ENCODE measurements at regions not wholly inside any gene's neighbourhood (a gene's known extent, or its start where the extent isn't known, plus 50 kb on each side); places are given as distances from the start of the nearest gene placed in this dataset.
"Not testable (repeated sequence)": the region's sequence is repeated elsewhere in the genome, so short reads cannot be mapped to it uniquely, and the experiment has no call there.

DNA sequence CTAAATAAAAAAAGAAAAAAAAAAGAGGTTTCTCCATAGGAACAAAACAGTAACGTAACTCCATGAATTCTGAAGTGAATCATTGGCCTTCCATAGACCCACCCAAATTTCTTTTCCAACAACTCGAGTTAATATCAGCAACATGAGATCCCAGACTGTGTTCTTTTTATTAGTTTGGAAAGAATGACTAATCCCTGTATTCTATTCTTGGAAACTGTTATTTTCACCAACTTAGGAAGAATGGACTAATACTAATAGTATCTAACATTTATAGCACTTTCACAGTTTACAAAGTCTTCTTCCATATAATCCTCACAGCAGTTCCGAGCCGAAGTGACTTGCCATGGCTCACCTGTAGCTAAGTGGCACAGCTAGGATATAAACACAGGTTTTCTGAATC, 72.7 kb upstream of the SLC4A7 start:
- no peak for DNase-seq (ENCODE audit: extremely low read depth, low read depth)

DNA sequence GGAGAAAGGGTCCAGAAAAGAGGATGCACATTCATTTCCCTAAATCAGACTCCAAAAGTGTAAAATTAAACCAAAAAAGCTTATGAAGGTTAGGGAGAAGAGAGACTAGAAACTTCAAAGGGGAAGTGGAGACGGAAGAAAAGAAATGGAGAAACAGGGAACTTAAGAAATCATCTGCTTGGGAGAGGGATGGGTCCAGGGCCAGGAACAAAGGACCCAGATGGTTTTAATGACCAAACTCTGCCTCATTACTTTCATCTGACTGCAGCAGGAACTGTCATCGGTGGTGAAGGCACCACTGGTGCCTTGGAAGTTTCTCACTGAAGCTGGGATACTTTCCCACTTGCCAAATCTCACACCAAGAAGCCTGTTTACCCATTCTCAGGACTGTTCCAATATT, 70.5 kb upstream of the SLC4A7 start:
- TF ChIP-seq, protein P1, sequence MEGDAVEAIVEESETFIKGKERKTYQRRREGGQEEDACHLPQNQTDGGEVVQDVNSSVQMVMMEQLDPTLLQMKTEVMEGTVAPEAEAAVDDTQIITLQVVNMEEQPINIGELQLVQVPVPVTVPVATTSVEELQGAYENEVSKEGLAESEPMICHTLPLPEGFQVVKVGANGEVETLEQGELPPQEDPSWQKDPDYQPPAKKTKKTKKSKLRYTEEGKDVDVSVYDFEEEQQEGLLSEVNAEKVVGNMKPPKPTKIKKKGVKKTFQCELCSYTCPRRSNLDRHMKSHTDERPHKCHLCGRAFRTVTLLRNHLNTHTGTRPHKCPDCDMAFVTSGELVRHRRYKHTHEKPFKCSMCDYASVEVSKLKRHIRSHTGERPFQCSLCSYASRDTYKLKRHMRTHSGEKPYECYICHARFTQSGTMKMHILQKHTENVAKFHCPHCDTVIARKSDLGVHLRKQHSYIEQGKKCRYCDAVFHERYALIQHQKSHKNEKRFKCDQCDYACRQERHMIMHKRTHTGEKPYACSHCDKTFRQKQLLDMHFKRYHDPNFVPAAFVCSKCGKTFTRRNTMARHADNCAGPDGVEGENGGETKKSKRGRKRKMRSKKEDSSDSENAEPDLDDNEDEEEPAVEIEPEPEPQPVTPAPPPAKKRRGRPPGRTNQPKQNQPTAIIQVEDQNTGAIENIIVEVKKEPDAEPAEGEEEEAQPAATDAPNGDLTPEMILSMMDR (IDR thresholded peaks at IDR 0.05; ENCODE audit: low read depth, low read length): no peak
- DNase-seq (ENCODE audit: extremely low read depth, low read depth): no peak

More for the DNA sequence above, 72.7 kb upstream of the SLC4A7 start:
- TF ChIP-seq, protein P1 (IDR thresholded peaks at IDR 0.05; ENCODE audit: low read depth, low read length): no peak

DNA sequence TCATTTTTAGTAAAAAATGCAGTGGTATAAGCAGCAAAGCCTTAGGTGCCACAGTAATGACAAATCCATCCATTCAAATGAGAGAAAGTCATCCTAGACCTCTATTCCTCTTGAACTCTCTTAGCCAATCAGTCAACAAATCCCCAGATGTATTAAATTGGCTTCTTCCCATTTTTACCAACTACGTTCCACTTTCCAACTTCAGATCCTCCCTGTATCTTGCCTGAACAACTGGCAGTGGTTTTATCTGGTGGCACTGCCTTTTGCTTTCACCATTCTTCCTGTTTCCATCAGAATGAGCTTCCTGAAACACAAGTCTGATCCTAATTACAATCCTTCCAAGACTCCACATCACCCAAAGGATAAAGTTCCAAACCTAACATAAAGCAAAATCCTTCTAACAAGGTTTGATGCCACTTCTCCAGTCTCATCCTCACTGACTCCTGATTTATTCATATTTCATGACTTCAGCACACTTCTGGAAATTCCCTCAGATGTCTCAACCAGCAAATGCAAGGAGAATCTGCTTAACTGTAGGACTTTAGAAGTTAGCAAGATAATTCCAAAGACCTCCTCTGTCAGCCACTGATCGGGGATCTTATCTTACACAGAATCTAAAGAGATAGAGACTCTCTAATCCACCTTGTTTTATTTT, 69.8 kb upstream of the SLC4A7 start:
- DNase-seq (ENCODE audit: extremely low read depth, low read depth): no peak

DNA sequence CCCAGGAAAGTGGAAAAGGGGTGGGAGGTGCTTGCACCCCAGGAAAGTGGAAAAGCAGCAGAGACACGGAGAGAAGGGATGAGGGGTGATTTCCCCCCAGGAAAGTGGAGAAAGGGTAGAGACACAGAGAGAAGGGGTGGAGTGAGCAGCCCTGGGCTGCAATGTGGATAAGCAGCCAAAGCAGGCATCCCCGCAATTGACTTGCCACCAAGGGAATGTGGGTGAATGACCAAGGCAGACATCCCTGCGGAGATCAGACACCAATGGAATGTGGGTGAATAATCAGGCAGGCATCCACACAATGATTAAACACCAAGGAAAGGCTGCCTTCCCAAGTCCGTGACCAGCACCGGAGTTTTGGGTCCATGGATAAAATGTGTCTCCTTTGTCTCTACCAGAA, 68.5 kb upstream of the SLC4A7 start:
- not testable (repeated sequence) for DNase-seq (ENCODE audit: extremely low read depth, low read depth)

More for the DNA sequence above, 69.8 kb upstream of the SLC4A7 start:
- TF ChIP-seq, protein P1 (IDR thresholded peaks at IDR 0.05; ENCODE audit: low read depth, low read length): no peak

DNA sequence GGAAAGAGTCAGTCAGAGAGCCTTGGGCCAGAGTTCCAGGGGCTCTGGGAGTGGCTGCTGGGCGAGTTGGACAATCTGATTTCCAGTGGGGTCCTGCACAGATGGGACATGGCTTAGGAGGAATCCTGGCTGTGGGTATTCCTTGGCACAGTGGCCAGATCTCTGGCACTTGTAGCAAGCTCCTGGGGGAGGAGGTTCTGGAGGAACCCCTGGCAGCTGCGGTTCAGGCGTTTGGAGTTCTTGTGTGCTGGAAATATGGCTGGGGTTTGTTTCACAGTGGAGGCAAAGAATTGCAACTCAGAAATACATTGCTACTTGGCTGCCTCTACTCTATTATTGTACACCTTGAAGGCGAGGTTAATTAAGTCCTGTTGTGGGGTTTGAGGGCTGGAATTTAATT, 67.2 kb upstream of the SLC4A7 start:
- not testable (repeated sequence) for DNase-seq (ENCODE audit: extremely low read depth, low read depth)

DNA sequence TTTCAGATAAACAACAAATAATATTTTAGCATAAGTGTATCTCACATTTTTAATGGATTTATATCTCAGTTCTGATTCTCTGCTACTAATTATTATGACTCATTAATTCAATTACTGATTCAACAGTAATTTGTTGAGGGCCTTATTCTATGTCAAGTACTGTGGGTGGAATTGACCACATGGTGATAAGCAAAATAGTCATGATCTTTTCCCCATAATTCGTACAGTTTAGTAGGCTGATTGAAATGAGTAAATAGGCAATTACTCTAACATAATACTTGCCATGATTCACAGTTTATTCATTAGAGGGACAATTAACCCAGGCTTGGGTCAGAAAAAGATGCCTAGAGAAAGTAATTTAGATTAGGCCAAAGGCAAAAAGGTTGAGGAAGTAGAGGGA, 60.9 kb upstream of the SLC4A7 start:
- DNase-seq (ENCODE audit: extremely low read depth, low read depth): no peak
- TF ChIP-seq, protein P1 (IDR thresholded peaks at IDR 0.05; ENCODE audit: low read depth, low read length): no peak

DNA sequence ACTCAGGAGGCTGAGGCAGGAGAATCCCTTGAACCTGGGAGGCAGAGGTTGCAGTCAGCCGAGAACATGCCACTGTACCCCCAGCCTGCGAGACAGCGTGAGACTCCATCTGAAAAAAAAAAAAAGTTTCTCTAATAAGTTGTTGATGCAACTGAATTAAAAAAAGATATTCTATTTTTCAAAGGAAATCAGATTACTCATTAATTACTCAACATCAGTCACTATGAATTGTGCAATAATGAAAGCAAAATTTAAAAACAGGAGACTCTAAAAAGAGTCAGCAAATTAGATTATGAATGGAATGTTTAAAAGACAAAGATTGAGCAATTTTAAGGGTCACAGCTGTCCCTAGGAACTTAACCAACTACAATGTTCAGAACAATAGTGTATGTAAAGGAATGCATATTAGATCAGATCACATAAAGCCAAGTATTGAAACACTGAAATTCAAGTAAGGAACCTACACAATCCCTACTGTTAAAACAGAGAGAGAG, 60.2 kb upstream of the SLC4A7 start:
- DNase-seq (ENCODE audit: extremely low read depth, low read depth): no peak

DNA sequence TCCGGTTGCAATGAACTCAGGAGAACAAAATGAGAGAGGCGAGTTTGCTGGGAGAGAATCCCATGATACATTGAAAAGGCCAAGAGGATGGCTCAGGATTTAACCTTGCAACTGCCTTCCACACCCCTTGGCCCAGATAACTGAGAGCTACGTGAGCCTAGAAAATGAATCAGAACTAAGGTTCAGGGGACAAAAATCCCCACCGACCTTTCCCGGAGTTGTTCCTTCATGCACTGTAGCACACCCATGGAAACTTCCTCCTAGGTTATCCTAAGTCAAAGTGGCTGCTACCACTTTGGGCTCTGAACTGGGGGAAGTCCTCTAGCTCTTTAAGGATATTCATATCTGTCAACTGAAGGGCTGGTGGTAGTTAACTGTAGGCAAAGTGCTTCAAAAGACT, 58.3 kb upstream of the SLC4A7 start:
- no peak for DNase-seq (ENCODE audit: extremely low read depth, low read depth)
- TF ChIP-seq, protein P1 (IDR thresholded peaks at IDR 0.05; ENCODE audit: low read depth, low read length): no peak

More for the DNA sequence above, 60.2 kb upstream of the SLC4A7 start:
- TF ChIP-seq, protein P1 (IDR thresholded peaks at IDR 0.05; ENCODE audit: low read depth, low read length): no peak

All from AG09319 (cell line).